Psoas muscle (tissue), 7 donors: ENCODE measurements at regions not wholly inside any gene's neighbourhood (a gene's known extent, or its start where the extent isn't known, plus 50 kb on each side); places are given as distances from the start of the nearest gene placed in this dataset.
"Not testable (repeated sequence)": the region's sequence is repeated elsewhere in the genome, so short reads cannot be mapped to it uniquely, and the experiment has no call there.

Experiments used
- ATAC-seq, 4 donors: fragments of 200-7000 bp; cut with Tn5 transposase; one replicate each; pipeline ENCODE4 v1.9.1; 2020; ENCODE audit warnings: moderate library complexity in 3 of 4, mild to moderate bottlenecking in 2 of 4
- DNase-seq, 2 donors: peaks; one replicate each; pipeline ENCODE4 v3.0.0-alpha.2; 2020
- H3K27ac ChIP-seq: fragments of 200-600 bp; one replicate; pipeline ENCODE4 v1.8.0; 2022
- H3K27me3 ChIP-seq, 3 donors: fragments of 200-600 bp in 1 of 3; one replicate each; pipeline versions ENCODE4 v1.6.1 to v1.8.0; 2013 to 2022; ENCODE audit warnings: low read length in 2 of 3, mild to moderate bottlenecking in 2 of 3, moderate library complexity in 1 of 3; ENCODE audit not compliant: insufficient read depth in 3 of 3
- H3K36me3 ChIP-seq, 2 donors: fragments of 200-600 bp in 1 of 2; one replicate each; pipeline versions ENCODE4 v1.6.1 to v1.8.0; 2013 to 2022; ENCODE audit warnings: low read depth in 1 of 2, mild to moderate bottlenecking in 1 of 2, moderate library complexity in 1 of 2; ENCODE audit not compliant: insufficient read depth in 1 of 2
- H3K4me1 ChIP-seq: fragments of 200-600 bp; one replicate; pipeline ENCODE4 v1.8.0; 2022
- H3K4me3 ChIP-seq: fragments of 200-600 bp; one replicate; pipeline ENCODE4 v1.8.0; 2022; ENCODE audit warnings: mild to moderate bottlenecking
- H3K9me3 ChIP-seq: fragments of 200-600 bp; one replicate; pipeline ENCODE4 v1.8.0; 2022
- WGBS, 3 donors: extraction: QIAGEN DNeasy Blood & Tissue Kit; methylation state at CpG; one replicate each; pipeline versions ENCODE4 v1.1.6 to v1.1.7; 2013; 5-methylcytosine and 5-hydroxymethylcytosine counted together
- intact Hi-C, 2 donors: fragments of 100-400 bp; cut with DNase I; formaldehyde crosslinking; loops; one replicate each; pipeline versions ENCODE4 v1.11.0 to v1.14.2; 2022
- TF ChIP-seq, protein P1 (sequence below): fragments of 200-600 bp; IDR thresholded peaks from one replicate; pipeline ENCODE4 v1.8.0; 2022; ENCODE audit warnings: antibody characterized with exemption
- donor health status: healthy with polysubstance abuse.
- donor health status: DM: no; HTN: no; CAD: no; lungs with moderate emphysema.
- donor health status: Bipolar disorder and iron deficiency.
- donor health status: healthy.
- donor health status: DM: yes; HTN: yes; CAD: no.
- donor health status: DM: no; HTN: no; CAD: no.
- donor health status: DM: yes; HTN: yes; CAD: no.

DNA sequence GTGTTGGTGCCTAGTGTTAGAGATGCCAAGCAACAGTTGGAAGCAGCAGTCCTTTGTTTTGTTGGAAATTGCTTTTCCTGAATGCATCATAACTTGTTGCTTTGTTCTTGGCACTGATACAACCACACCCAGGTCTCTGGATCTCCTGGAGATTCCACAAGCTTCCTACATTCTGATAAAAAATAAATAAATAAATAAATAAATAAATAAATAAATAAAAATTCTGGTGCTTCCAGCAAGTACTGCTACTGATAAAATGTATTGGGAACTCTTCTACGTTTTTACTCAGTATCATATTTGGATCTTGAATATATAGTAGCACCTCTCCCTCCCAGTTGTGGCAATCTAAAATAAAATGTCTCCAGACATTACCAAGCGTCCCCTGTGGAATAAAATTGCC is 62.7 kb upstream of the GRID2 start:
- 65 to 70% (median 66%) methylated on average over 2 of the region's 2 CpGs for WGBS, 3 donors
- H3K9me3 ChIP-seq = no peaks in the 10 kb centered on the region
- no peaks in the 10 kb centered on the region for H3K36me3 ChIP-seq
- H3K27ac ChIP-seq = no peak overlapping the region
- H3K27me3 ChIP-seq = peaks cover 0 to 2% (median 0%) of the 10 kb centered on the region in 3 donors
- TF ChIP-seq, protein P1, sequence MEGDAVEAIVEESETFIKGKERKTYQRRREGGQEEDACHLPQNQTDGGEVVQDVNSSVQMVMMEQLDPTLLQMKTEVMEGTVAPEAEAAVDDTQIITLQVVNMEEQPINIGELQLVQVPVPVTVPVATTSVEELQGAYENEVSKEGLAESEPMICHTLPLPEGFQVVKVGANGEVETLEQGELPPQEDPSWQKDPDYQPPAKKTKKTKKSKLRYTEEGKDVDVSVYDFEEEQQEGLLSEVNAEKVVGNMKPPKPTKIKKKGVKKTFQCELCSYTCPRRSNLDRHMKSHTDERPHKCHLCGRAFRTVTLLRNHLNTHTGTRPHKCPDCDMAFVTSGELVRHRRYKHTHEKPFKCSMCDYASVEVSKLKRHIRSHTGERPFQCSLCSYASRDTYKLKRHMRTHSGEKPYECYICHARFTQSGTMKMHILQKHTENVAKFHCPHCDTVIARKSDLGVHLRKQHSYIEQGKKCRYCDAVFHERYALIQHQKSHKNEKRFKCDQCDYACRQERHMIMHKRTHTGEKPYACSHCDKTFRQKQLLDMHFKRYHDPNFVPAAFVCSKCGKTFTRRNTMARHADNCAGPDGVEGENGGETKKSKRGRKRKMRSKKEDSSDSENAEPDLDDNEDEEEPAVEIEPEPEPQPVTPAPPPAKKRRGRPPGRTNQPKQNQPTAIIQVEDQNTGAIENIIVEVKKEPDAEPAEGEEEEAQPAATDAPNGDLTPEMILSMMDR = no peak
- DNase-seq (no peak), ATAC-seq (no peak)
- no peaks in the 10 kb centered on the region for H3K4me1 ChIP-seq
- intact Hi-C loops = no loop called here
- no peak overlapping the region for H3K4me3 ChIP-seq

DNA sequence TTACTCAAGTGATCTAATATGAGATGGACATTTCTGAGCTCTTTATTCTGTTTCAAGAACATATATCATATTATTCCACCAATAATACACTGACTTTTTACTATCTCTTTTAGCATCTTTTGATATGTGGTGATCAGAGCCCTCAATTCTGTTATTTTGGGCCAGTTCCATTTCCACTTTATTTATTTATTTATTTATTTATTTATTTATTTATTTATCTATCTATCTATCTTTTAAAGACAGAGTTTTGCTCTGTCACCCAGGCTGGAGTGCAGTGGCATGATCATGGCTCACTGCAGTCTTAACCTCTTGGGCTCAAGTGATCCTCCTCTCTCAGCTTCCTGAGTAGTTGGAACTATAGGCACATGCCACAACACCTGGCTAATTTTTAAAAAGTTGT is 57.4 kb upstream of the GRID2 start:
- Histone ChIP-seq H3K4me3 (no peak overlapping the region), H3K4me1 (no peaks in the 10 kb centered on the region), H3K27ac (no peak overlapping the region), H3K27me3 (no peaks in the 10 kb centered on the region), H3K9me3 (peaks cover 6% of the 10 kb centered on the region), H3K36me3 (no peaks in the 10 kb centered on the region)
- TF ChIP-seq, protein P1 = no peak
- DNase-seq (no peak), ATAC-seq (no peak)
- intact Hi-C loops = no loop called here

DNA sequence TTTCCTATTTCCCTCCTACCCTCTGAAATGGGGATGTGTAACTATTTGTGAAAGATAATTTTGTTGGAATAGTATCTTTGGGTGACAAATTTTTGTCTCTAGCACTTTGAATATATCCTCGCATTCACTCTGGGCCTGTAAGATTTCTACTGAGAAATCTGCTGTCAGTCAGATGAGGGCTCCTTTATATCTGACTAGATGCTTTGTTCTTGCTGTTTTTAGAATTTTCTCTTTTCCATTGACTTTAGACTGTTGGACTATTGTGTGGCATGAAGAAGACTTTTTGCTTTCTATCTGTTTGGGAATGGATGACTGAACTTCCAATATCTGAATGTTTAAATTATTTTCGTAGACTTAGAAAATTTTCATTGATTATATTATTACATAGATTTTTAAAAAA is 54.2 kb upstream of the GRID2 start:
- no peaks in the 10 kb centered on the region for H3K4me1 ChIP-seq
- H3K27ac ChIP-seq = no peak overlapping the region
- H3K9me3 ChIP-seq = peaks cover 11% of the 10 kb centered on the region
- no peak overlapping the region for H3K4me3 ChIP-seq
- H3K27me3 ChIP-seq = no peaks in the 10 kb centered on the region
- WGBS, 3 donors = 90 to 97% (median 95%) methylated on average over 2 of the region's 2 CpGs
- intact Hi-C loops = no loop called here
- no peaks in the 10 kb centered on the region for H3K36me3 ChIP-seq
- TF ChIP-seq, protein P1 = no peak
- ATAC-seq (no peak), DNase-seq (no peak)

DNA sequence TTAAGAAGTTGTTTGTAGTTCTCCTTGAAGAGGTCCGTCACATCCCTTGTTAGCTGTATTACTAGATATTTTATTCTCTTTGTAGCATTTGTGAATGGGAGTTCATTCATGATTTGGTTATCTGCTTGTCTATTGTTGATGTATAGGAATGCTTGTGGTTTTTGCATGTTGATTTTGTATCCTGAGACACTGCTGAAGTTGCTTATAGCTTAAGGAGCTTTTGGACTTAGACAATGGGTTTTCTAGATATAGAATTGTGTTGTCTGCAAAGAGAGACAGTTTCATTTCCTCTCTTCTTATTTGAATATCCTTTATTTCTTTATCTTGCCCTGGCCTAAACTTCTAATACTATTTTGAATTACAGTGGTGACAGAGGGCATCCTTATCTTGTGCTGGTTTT is 52.1 kb upstream of the GRID2 start:
- H3K36me3 ChIP-seq = no peaks in the 10 kb centered on the region
- H3K4me1 ChIP-seq = no peaks in the 10 kb centered on the region
- no peak for DNase-seq
- H3K9me3 ChIP-seq = peaks cover 11% of the 10 kb centered on the region
- 86 to 95% (median 89%) methylated on average over 1 of the region's 1 CpG for WGBS, 3 donors
- TF ChIP-seq, protein P1 = no peak
- no peaks in the 10 kb centered on the region for H3K27me3 ChIP-seq
- intact Hi-C loops = no loop called here
- no peak overlapping the region for H3K27ac ChIP-seq
- ATAC-seq = no peak
- no peak overlapping the region for H3K4me3 ChIP-seq

DNA sequence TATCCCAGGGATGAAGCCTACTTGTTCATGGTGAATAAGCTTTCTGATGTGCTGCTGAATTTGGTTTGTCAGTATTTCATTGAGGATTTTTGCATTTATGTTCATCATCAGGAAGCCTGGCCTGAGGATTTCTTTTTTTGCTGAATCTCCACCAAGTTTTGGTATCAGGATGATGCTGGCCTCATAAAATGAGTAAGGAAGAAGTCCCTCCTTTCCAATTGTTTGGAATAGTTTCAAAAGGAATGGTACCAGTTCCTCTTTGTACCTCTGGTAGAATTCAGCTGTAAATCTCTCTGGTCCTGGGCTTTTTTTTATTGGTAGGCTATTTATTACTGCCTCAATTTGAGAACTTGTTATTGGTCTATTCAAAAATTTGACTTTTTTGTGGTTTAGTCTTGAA is 51.4 kb upstream of the GRID2 start:
- H3K36me3 ChIP-seq, DNase-seq, H3K4me1 ChIP-seq, H3K27ac ChIP-seq, H3K4me3 ChIP-seq, intact Hi-C loops, ATAC-seq, H3K27me3 ChIP-seq: not testable (repeated sequence)
- peaks cover 11% of the 10 kb centered on the region for H3K9me3 ChIP-seq
